HuH-7.5 (cell line): ENCODE measurements at regions not wholly inside any gene's neighbourhood (a gene's known extent, or its start where the extent isn't known, plus 50 kb on each side); places are given as distances from the start of the nearest gene placed in this dataset.
"Not testable (repeated sequence)": the region's sequence is repeated elsewhere in the genome, so short reads cannot be mapped to it uniquely, and the experiment has no call there.

Source experiments
- DNase-seq: peaks from one replicate; pipeline ENCODE4 v3.0.0; 2011; ENCODE audit warnings: low spot score

- no peak for DNase-seq
Measured at GRCh38 chr6:113763876-113764275, 93.3 kb upstream of the MARCKS start.

GRCh38 chr6:113765909-113766308 is 91.2 kb upstream of the MARCKS start:
- DNase-seq = no peak

DNA sequence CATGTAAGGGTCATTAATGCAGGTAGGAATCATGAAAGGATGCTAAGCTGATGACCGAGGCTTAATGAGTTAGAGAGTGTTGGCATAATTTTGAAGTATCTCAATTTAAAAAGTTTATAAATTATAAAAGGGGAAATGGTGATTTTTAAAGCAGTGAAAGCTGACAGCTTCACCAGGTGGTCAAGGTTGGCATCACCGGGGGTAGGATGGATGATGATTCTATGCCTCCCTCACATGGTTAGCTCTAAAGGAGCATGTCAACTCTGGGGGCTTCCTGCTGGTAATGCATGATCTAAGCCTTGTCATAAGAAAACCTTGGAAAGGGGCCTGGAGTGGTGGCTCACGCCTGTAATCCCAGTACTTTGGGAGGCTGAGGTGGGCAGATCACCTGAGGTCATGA is 89.2 kb upstream of the MARCKS start:
- DNase-seq = no peak

- DNase-seq = no peak
Measured at GRCh38 chr6:113772961-113773360, 84.2 kb upstream of the MARCKS start.

- no peak for DNase-seq
Measured at GRCh38 chr6:113774127-113774825, 82.9 kb upstream of the MARCKS start.

GRCh38 chr6:113776998-113777397 is 80.1 kb upstream of the MARCKS start:
- no peak for DNase-seq

GRCh38 chr6:113777601-113778000 is 79.5 kb upstream of the MARCKS start:
- DNase-seq = no peak

GRCh38 chr6:113779656-113780055 is 77.5 kb upstream of the MARCKS start:
- DNase-seq = no peak

DNA sequence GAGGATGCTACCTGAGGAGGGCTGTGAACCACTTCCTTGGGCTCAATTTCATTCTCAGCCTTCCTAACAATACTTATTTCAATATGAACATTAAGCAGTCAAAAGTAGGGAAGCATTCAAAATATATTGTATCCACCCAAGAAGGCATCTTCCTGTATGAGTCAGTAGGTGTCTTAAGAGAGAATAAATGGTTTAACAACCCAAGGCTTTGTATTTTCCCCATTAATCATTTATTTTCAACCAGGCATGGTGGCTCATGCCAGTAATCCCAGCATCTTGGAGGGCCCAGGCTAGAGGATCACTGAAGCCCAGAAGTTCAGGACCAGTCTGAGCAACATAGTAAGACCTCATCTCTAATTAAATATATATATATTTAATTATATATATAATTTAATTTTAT is 74.5 kb upstream of the MARCKS start:
- DNase-seq = no peak

DNA sequence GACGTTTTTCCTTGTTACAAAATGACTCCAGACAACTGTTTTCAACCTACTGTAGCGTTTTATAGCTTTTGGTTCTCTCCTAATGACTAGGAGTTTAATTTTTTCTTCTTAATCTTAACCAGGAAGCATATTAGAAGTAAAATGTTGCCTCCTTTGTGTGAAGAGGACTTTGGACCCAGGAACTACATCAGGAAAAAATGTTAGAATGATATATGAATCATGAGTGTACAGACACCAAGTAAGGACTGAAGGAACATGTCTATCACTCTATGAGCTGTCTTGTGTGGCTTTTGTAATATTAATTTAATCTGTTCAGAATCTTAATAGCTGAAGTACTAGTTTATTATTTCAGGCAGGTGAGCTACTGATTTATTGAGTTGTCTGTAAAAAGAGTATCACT is 71.0 kb upstream of the MARCKS start:
- no peak for DNase-seq

DNA sequence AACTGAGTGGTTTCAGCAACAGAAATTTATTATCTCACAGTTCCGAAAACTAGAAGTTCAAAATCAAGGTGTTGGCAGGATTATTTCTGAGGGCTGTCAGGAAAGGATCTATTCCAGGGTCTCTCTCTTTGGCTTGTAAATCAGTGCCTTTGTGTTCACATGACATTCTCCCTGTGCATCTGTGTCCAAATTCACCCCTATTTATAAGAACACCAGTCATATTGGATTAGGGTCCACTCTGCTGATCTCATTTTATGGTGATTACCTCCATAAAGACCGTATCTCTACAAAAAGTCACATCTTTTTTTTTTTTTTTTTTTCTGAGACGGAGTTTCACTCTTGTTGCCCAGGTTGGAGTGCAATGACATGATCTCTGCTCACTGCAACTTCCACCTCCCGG is 68.6 kb upstream of the MARCKS start:
- no peak for DNase-seq

- not testable (repeated sequence) for DNase-seq
Measured at GRCh38 chr6:113791225-113791624, 65.9 kb upstream of the MARCKS start.

DNA sequence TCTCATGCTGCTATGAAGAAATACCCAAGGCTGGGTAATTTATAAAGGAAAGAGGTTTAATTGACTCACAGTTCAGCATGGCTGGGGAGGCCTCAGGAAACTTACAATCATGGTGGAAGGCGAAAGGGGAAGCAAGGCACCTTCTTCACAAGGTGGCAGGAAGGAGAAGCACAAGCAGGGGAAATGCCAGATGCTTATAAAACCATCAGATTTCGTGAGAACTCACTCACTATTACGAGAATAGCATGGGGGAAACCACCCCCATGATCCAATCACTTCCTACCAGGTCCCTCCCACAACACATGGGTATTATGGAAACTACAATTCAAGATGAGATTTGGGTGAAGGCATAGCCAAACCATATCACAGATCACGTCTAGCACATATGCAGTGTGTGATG is 61.8 kb upstream of the MARCKS start:
- DNase-seq = not testable (repeated sequence)

- DNase-seq = no peak
Measured at GRCh38 chr6:113796038-113796437, 61.1 kb upstream of the MARCKS start.

DNA sequence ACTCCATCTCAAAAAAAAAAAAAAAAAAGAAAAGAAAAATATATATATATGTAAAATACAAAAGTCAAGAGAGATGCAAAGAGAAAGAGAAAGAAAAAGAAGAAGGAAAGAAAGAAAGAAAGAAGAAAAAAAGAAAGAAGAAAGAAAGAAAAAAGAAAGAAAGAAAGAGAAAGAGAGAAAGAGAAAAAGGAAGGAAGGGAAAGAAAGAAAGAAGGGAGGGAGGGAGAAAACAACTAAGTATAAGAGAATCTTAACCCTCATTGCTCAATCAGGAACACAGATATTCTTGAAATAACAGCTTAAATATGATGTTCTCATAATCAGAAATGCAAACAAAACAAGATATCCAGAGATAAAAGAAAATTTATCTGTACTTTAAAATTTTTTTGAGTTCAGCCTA is 54.4 kb upstream of the MARCKS start:
- DNase-seq = no peak

DNA sequence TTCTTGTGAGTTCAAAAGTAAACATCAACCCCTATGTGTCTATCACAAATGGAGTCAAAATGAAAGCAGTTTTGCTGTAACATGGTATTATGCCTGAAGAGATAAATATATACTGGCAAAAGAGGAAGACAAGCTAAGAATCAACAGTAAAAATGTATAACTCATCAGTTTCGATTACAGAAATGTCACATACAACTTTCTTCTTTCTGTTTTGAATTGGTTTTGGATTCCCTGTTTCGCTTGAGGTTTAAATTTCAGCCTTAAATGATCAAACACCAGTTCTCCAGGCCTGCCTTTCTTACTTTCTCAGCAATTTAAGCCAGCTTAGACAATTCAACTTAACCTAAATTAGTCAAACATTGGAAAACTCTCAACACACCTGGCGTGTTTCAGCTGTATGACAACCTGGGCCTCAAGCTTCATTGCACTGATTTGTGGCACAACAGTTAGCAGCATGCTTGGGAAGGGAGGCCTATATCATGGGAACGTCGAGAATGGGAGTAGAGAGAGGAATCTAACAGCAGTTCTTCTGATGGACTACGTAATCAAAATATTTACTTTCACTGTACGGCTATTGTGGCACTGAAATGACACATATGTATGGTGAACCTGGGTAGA is 51.9 kb upstream of the MARCKS start:
- DNase-seq = no peak

DNA sequence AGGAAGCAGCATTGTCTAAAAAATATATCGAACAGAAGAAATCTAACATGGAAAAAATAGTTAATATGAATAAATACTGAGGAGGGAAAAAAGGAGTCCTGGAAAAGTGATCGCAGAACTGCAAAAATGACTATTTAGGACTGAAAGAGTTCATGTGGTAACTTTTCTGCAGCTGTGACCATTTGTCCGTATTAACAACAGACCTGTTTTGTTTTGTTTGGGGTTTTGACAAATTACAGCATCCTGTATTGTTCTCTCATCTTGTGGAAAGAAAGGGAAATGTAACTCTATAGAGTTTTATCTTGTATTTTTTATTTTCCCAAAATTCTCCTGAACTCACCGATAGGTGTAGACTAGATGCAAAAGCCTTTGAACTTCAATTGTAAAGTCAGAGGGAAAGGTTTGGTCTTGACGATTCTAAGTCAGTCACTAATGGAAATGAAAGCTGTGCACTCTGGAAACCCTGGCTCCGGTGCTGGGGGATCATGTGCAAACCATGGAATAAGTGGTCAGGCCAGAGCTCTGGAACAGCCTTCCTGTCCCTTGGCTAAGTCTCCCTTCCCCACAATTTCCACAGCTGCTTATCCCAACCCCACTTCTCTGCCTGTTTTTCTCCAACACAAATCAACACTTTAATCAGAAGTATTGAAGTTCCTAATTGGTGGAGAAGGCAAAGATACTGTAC is 51.2 kb upstream of the MARCKS start:
- no peak for DNase-seq
